PFSK-1 (cell line): ENCODE measurements at regions not wholly inside any gene's neighbourhood (a gene's known extent, or its start where the extent isn't known, plus 50 kb on each side); places are given as distances from the start of the nearest gene placed in this dataset.

Source experiments
- FOXP2 ChIP-seq: optimal IDR thresholded peaks from 2 replicates; pipeline ENCODE3; 2011; ENCODE audit warnings: borderline replicate concordance, control low read depth, inconsistent platforms; ENCODE audit not compliant: insufficient read depth; ENCODE audit errors: extremely low read length, extremely low read depth
- POLR2AphosphoS5 ChIP-seq: IDR thresholded peaks from 2 replicates; pipeline ENCODE4 v1.6.1; 2012; ENCODE audit warnings: low read depth, mild to moderate bottlenecking, control low read depth, low read length, moderate library complexity
- SIN3A ChIP-seq: IDR thresholded peaks from 2 replicates; pipeline ENCODE4 v1.6.1; 2012; ENCODE audit warnings: mild to moderate bottlenecking, low read length, moderate library complexity, borderline replicate concordance; ENCODE audit not compliant: insufficient read depth
- TAF1 ChIP-seq: IDR thresholded peaks from 2 replicates; pipeline ENCODE4 v1.6.1; 2012; ENCODE audit warnings: low read length, control low read depth, borderline replicate concordance; ENCODE audit not compliant: insufficient read depth
- TF ChIP-seq, protein P1 (sequence below), 2 experiments: IDR thresholded peaks; 2 replicates each; pipeline versions ENCODE4 v1.6.1 to v1.8.0; 2011 to 2012; ENCODE audit warnings: low read depth in 2 of 2, low read length in 2 of 2, control low read depth in 1 of 2, inconsistent platforms in 1 of 2, mild to moderate bottlenecking in 1 of 2, moderate library complexity in 1 of 2; ENCODE audit not compliant: insufficient read depth in 1 of 2

DNA sequence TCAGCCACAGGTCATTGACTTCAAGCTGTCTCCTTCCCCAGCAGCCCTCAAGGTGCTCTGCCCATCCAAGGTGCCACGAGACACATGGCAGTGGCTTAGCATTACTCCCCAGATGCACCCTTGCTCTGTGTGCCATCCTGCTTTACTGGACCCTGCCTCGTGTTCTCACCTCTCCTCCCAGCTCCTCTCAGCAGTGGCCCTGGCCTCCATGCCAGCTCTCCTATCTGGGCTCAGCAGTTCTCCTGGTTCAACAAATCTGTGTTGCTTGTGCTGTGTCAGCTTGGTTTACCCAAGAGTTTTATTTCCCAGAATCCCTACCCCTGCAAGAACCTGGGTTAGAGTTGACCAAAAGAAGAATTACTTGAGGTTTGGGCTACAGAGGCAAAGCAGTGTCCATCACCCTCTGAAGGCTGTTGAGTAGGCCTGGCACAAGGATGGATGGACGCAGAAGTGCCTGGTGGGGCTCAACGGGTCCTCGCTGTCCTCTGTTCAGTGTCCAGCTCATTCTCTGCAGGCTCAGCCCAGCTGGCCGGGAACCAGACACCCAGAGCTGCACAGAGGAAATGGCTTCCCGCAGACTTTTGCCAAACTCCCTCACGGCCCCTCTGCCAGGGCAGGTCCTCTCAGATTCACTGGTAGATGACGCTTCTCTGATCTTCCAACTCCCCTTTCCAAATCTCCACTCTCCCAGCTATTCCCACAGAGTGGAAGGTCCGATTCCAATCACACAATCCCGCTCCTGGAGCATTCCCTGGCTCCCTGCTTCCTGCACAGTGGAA lies 82.6 kb downstream of the FOXA2 start:
- no peak for TF ChIP-seq TAF1
- no peak for TF ChIP-seq POLR2AphosphoS5
- no peak for TF ChIP-seq FOXP2
- TF ChIP-seq SIN3A: no peak
- TF ChIP-seq, protein P1, sequence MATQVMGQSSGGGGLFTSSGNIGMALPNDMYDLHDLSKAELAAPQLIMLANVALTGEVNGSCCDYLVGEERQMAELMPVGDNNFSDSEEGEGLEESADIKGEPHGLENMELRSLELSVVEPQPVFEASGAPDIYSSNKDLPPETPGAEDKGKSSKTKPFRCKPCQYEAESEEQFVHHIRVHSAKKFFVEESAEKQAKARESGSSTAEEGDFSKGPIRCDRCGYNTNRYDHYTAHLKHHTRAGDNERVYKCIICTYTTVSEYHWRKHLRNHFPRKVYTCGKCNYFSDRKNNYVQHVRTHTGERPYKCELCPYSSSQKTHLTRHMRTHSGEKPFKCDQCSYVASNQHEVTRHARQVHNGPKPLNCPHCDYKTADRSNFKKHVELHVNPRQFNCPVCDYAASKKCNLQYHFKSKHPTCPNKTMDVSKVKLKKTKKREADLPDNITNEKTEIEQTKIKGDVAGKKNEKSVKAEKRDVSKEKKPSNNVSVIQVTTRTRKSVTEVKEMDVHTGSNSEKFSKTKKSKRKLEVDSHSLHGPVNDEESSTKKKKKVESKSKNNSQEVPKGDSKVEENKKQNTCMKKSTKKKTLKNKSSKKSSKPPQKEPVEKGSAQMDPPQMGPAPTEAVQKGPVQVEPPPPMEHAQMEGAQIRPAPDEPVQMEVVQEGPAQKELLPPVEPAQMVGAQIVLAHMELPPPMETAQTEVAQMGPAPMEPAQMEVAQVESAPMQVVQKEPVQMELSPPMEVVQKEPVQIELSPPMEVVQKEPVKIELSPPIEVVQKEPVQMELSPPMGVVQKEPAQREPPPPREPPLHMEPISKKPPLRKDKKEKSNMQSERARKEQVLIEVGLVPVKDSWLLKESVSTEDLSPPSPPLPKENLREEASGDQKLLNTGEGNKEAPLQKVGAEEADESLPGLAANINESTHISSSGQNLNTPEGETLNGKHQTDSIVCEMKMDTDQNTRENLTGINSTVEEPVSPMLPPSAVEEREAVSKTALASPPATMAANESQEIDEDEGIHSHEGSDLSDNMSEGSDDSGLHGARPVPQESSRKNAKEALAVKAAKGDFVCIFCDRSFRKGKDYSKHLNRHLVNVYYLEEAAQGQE (IDR thresholded peaks at IDR 0.05; ENCODE audit: insufficient read depth in 1 of 2, low read depth in 2 of 2, low read length in 2 of 2): no peak

DNA sequence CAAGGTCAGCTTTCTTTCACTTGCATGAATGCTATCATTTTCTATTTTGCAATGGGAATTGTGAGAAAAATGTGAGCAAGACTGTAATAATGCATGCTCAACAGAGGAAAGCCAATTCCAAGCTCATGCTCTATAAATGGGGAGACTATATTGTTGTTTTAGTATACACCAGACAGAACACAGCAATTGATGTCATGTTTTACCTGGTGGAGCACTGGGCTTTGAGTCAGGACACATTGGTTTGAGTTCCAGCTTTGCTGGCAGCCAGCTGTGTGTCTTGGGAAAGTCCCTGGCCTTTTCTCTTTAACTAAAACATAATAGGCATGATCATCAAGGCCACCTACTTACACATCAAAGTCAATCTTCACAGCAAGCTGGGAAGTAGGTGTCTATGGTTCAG lies 83.3 kb downstream of the FOXA2 start:
- TF ChIP-seq TAF1 (no peak), FOXP2 (no peak)
- TF ChIP-seq, protein P1 (IDR thresholded peaks at IDR 0.05; ENCODE audit: insufficient read depth in 1 of 2, low read depth in 2 of 2, low read length in 2 of 2): no peak

DNA sequence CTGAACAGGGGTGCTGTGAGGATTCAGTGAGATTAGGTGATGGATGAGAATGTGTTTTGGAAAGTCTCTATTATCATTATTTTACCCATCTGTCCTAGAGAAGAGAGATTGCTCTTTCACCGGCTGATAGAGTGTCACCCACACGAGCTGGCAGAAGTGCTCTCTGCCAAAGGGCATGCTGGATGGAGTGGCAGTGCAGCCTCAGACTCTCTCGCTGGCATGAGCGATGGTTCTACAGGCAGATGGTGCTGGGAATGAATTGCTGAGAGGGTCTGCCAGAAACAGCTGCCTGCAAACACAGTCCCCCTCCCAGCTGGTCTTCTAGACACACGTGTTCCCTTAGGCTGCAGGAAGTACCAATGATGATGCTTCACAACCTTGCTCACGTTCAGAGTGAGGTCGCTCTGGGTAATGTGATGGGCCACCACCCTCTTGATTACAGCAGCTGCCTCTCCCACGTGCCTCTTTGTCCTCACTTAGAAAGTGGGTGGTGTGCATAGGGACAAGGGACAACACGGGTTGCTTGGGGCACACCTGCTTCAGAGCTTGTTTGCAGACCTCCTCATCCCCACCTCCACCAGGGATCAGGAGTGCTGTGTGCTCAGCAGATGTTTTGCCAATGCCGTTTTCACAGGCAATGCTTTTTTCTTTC lies 84.7 kb downstream of the FOXA2 start:
- TF ChIP-seq, protein P1 (IDR thresholded peaks at IDR 0.05; ENCODE audit: insufficient read depth in 1 of 2, low read depth in 2 of 2, low read length in 2 of 2): no peak
- no peak for TF ChIP-seq FOXP2
- TF ChIP-seq SIN3A: no peak
- no peak for TF ChIP-seq POLR2AphosphoS5
- TF ChIP-seq TAF1: no peak

DNA sequence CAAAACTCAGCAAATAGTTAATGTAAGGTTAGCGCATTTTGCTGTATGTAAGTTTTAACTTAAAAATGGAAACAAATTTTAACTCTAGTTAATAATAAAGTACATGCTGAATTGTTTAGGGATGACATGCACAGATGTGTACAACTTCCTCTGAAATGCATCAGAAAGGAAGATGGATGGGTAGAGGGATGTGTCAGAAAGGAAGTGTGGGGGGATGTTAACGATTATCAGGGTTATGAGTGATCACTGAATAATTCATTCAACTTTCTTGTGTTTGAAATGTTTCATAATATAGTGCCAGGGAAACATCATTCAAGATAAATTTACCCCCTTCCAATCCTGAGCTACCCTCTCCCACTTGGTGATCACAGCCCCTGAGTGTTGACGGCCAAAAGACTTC lies 87.6 kb downstream of the FOXA2 start:
- no peak for TF ChIP-seq FOXP2
- TF ChIP-seq, protein P1 (IDR thresholded peaks at IDR 0.05; ENCODE audit: insufficient read depth in 1 of 2, low read depth in 2 of 2, low read length in 2 of 2): no peak
- TF ChIP-seq TAF1: no peak
- TF ChIP-seq SIN3A: no peak
- TF ChIP-seq POLR2AphosphoS5: no peak
